ENCODE measurements at regions not wholly inside any gene's neighbourhood (a gene's known extent, or its start where the extent isn't known, plus 50 kb on each side); places are given as distances from the start of the nearest gene placed in this dataset.

- no peak for TF ChIP-seq CTCF (IDR thresholded peaks at IDR 0.05)
- TF ChIP-seq POLR2A (IDR thresholded peaks at IDR 0.05), result no peak
These were observed 511.8 kb upstream of the FOXG1 start for GRCh38 chr14:28254768-28255167.

Data from thyroid gland (tissue), 4 donors.